Immature natural killer cell (primary cell): ENCODE measurements at regions not wholly inside any gene's neighbourhood (a gene's known extent, or its start where the extent isn't known, plus 50 kb on each side); places are given as distances from the start of the nearest gene placed in this dataset.

Experiments used
- DNase-seq, 3 donors: peaks; one replicate each; pipeline ENCODE4 v3.0.0; 2022; ENCODE audit warnings: mixed read lengths in 1 of 3
- H3K27ac Mint-ChIP-seq, 6 donors: one replicate each; pipeline ENCODE4 v1.8.0; 2020; ENCODE audit warnings: mixed read lengths in 6 of 6, mild to moderate bottlenecking in 5 of 6, inconsistent platforms in 4 of 6, moderate library complexity in 3 of 6
- H3K27me3 Mint-ChIP-seq, 3 donors: one replicate each; pipeline ENCODE4 v1.8.0; 2020 to 2021; ENCODE audit warnings: low read depth in 3 of 3, mild to moderate bottlenecking in 3 of 3, mixed read lengths in 3 of 3, moderate library complexity in 3 of 3, inconsistent platforms in 1 of 3
- H3K36me3 Mint-ChIP-seq, 3 donors: one replicate each; pipeline ENCODE4 v1.8.0; 2020; ENCODE audit warnings: mixed read lengths in 3 of 3, inconsistent platforms in 2 of 3, mild to moderate bottlenecking in 2 of 3
- H3K4me1 Mint-ChIP-seq, 2 donors: one replicate each; pipeline ENCODE4 v1.8.0; 2020; ENCODE audit warnings: inconsistent platforms in 2 of 2, mild to moderate bottlenecking in 2 of 2, mixed read lengths in 2 of 2, moderate library complexity in 1 of 2
- H3K4me3 Mint-ChIP-seq, 5 donors: one replicate each; pipeline ENCODE4 v1.8.0; 2020; ENCODE audit warnings: mild to moderate bottlenecking in 5 of 5, mixed read lengths in 5 of 5, inconsistent platforms in 3 of 5, moderate library complexity in 3 of 5
- H3K9me3 Mint-ChIP-seq, 6 donors: one replicate each; pipeline ENCODE4 v1.8.0; 2020; ENCODE audit warnings: mild to moderate bottlenecking in 6 of 6, mixed read lengths in 6 of 6, inconsistent platforms in 4 of 6, moderate library complexity in 3 of 6

DNA sequence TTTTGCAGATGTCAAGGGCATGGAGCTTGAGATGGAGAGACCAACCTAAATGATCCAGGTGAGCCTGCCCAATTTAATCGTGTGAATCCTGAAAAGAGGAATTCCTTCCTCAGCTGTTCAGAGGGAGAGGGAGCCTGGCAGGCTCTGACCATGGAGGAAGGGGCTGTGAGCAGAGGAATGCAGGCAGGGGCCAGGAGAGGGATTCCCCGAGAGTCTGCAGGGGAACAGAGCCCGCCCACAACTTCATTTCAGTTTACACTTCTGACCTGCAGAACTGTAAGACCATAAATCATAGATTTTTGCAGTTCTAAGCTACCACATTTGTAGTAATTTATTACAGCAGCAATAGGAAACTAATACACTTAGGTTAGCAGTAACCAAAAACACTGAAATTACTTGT, 164.1 kb downstream of the TBXT start:
- no peak for DNase-seq
- H3K9me3 Mint-ChIP-seq: peaks cover 0 to 6% (median 0%) of the 10 kb centered on the region in 6 donors
- H3K4me3 Mint-ChIP-seq: no peak overlapping the region
- no peak overlapping the region for H3K27ac Mint-ChIP-seq
- no peaks in the 10 kb centered on the region for H3K4me1 Mint-ChIP-seq
- no peaks in the 10 kb centered on the region for H3K36me3 Mint-ChIP-seq
- H3K27me3 Mint-ChIP-seq: peaks cover 10 to 24% (median 12%) of the 10 kb centered on the region in 3 donors

DNA sequence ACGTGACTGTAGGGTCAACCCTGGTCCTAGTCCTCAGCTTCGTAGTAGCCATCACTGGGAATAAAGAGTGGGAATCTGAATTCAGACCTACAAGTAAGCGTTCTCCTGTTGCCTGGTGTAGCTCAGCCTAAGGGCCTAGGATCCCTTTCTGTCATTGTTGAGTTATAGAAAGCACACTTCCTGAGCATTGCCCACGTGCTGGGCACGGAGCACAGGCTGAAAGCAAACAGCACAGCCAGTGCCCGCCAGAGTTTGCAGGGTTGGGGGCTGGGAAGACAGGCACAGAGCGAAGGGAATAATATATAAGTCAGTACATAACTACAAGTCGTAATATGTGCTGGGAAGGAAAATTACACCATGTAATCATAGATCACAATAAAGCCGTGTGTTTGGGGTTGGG, 166.3 kb downstream of the TBXT start:
- H3K27me3 Mint-ChIP-seq: peaks cover 3 to 19% (median 10%) of the 10 kb centered on the region in 3 donors
- H3K36me3 Mint-ChIP-seq: no peaks in the 10 kb centered on the region
- H3K4me3 Mint-ChIP-seq: no peak overlapping the region
- H3K9me3 Mint-ChIP-seq: peaks cover 0 to 6% (median 0%) of the 10 kb centered on the region in 6 donors
- no peak overlapping the region for H3K27ac Mint-ChIP-seq
- no peaks in the 10 kb centered on the region for H3K4me1 Mint-ChIP-seq
- DNase-seq: no peak

DNA sequence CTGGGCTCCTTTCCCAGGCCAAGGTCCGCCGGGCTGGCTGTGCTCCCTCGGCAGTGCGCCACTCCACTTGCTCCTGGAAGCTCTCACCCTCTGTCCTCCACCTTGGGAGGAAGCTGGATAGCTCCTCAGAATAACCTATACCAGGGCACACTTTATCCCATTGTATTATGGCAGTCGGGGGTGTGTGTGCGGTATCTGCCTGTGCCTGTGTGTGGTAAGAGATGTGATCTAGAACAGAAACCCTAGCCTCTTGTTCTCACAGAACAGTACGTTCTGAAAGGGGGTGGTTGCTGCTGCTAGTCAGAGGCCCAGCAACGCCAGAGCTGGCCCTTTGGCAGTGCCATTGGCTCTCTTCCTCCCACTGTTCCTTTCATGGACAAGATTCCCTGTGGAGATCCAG, 168.4 kb downstream of the TBXT start:
- Mint-ChIP-seq H3K4me3 (no peak overlapping the region), H3K36me3 (no peaks in the 10 kb centered on the region), H3K4me1 (no peaks in the 10 kb centered on the region), H3K27ac (no peak overlapping the region), H3K9me3 (peaks cover 0 to 3% (median 0%) of the 10 kb centered on the region in 6 donors), H3K27me3 (peaks cover 3 to 15% (median 7%) of the 10 kb centered on the region in 3 donors)
- no peak for DNase-seq

DNA sequence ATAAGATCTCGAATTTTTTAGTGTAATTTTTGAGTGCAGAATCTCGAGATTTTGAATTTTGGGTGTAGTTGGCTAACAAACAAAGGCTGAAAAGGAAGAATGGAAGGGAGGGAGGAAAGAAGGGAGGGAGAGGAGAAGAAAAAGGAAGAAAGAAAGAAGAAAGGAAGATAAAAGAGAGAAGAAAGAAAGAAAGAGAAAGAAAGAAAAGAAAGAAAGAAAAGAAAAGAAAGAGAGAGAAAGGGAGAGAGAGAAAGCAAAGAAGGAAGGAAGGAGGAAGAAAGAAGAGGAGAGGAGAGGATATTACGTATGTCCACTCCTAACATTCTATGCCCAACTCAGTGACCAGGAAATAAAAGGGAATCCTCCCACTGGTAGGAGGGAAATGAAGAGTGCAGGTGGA, 169.6 kb downstream of the TBXT start:
- Mint-ChIP-seq H3K27me3 (peaks cover 1 to 16% (median 6%) of the 10 kb centered on the region in 3 donors), H3K4me3 (no peak overlapping the region), H3K9me3 (peaks cover 0 to 3% (median 0%) of the 10 kb centered on the region in 6 donors), H3K36me3 (no peaks in the 10 kb centered on the region), H3K27ac (no peak overlapping the region), H3K4me1 (no peaks in the 10 kb centered on the region)
- DNase-seq: no peak

DNA sequence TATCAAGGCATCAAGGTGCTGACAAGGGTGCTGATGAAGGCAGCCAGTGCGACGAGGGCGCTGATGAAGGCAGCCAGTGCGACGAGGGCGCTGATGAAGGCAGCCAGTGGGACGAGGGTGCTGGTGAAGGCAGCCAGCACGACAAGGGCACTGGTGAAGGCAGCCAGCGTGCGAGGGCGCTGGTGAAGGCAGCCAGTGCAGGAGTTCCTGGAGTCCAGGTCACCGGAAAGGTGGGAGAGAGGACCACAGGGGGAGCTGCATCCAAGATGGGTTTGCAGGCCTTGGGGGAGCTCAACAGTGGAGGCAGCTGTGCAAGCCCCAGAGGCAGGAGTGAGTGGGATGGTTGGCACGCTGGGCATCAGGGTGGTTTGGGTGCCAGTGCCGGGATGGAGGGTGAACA, 176.3 kb downstream of the TBXT start:
- Mint-ChIP-seq H3K4me3 (no peak overlapping the region), H3K9me3 (peaks cover 0 to 1% (median 0%) of the 10 kb centered on the region in 6 donors), H3K4me1 (peaks cover 0 to 8% of the 10 kb centered on the region in 2 donors), H3K27ac (no peak overlapping the region), H3K36me3 (no peaks in the 10 kb centered on the region), H3K27me3 (peaks cover 8 to 11% (median 9%) of the 10 kb centered on the region in 3 donors)
- no peak for DNase-seq

DNA sequence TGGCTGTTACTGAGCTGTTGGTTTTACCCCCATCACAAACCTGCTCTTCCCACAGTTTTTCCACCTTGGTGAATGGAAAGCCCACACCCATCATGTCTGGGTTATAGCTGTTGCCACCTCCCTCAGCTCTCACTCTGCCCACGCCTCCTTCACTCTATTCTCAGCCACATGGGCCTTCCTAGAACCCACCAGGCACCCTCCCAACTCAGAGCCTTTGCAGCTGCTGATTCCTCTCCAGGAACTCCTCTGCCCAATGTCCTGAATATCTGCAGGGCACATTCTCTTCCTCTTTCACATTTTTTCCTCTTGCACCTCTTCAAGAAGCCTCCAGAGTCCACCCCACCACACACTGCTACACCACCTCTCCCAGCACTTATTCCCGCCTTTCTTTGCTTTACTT, 177.4 kb downstream of the TBXT start:
- DNase-seq: no peak

DNA sequence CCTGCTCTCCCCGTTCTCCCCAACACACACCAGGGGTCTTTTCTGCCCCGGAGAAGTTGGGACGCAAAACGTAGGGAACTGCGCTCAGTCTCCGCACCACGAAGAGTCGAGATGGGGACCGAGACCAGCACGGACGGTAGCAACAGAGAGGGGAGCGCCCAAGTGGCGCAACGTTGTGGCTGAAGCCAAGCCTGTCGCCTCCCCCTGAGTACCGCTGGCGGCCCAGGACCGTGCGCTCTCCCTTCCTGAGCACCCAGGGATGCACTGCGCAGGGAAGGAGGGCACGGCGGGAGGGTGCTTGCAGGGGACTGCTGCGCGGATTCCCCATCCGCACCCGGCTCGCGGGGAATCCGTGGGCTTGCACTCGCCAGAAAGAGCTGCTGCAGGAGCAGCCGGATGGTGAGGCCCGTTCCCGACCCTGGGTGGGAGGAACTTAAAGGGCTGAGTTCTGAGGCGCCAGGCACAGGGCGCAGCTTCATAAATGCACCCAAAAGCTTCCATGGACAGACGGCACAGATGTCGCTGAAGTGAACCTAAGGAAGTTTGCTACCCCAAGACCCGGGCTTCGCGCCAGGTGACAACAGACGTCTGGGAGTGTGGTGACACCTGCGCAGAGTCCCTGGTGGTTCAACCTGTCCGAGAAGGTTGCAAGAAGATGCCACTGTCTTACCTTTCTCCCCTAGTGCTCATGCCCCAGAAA, 178.7 kb downstream of the TBXT start:
- Mint-ChIP-seq H3K4me3 (no peak overlapping the region), H3K27ac (no peak overlapping the region), H3K36me3 (no peaks in the 10 kb centered on the region), H3K4me1 (peaks cover 0 to 8% of the 10 kb centered on the region in 2 donors), H3K27me3 (peaks cover 8 to 18% (median 16%) of the 10 kb centered on the region in 3 donors), H3K9me3 (peaks cover 0 to 1% (median 0%) of the 10 kb centered on the region in 6 donors)
- no peak for DNase-seq

More for the DNA sequence above, 177.4 kb downstream of the TBXT start:
- H3K27ac Mint-ChIP-seq: no peak overlapping the region
- H3K4me1 Mint-ChIP-seq: peaks cover 0 to 8% of the 10 kb centered on the region in 2 donors
- H3K4me3 Mint-ChIP-seq: no peak overlapping the region
- peaks cover 0 to 1% (median 0%) of the 10 kb centered on the region in 6 donors for H3K9me3 Mint-ChIP-seq
- H3K36me3 Mint-ChIP-seq: no peaks in the 10 kb centered on the region
- H3K27me3 Mint-ChIP-seq: peaks cover 8 to 13% (median 10%) of the 10 kb centered on the region in 3 donors

DNA sequence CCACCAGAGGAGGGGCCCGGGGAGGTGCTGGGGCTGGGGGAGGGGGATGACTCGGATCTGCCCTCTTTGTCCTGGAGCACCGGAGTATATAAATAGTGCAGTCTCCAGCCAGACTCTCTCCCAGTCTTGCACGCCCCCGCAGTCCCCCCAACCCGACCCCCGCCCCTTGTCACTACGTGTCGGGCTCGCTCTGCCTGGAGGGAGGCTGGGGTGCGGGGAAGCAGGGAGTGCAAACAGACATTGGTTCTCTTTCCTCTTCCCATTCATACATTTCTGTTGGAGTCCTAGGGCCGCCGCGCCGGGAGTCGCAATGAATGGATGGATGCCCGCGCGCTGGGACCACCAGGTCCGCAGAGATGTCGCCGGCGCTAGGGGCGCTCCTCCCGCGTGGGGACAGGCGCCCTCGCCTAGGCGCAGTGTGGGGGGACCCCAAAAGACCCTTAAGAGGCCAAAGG, 179.3 kb downstream of the TBXT start:
- Mint-ChIP-seq H3K27me3 (peaks cover 8 to 18% (median 16%) of the 10 kb centered on the region in 3 donors), H3K27ac (no peak overlapping the region), H3K4me3 (no peak overlapping the region)

GRCh38 chr6:165987483-165988301, 180.0 kb downstream of the TBXT start:
- Mint-ChIP-seq H3K36me3 (no peaks in the 10 kb centered on the region), H3K4me1 (peaks cover 0 to 8% of the 10 kb centered on the region in 2 donors), H3K9me3 (peaks cover 0 to 1% (median 0%) of the 10 kb centered on the region in 6 donors), H3K27me3 (peaks cover 8 to 18% (median 11%) of the 10 kb centered on the region in 3 donors), H3K27ac (no peak overlapping the region), H3K4me3 (no peak overlapping the region)
- DNase-seq: no peak

More for the DNA sequence above, 179.3 kb downstream of the TBXT start:
- DNase-seq: no peak
- Mint-ChIP-seq H3K4me1 (peaks cover 0 to 8% of the 10 kb centered on the region in 2 donors), H3K9me3 (peaks cover 0 to 1% (median 0%) of the 10 kb centered on the region in 6 donors), H3K36me3 (no peaks in the 10 kb centered on the region)

GRCh38 chr6:165986914-165987482, 180.7 kb downstream of the TBXT start:
- no peak for DNase-seq
- Mint-ChIP-seq H3K4me3 (no peak overlapping the region), H3K27me3 (peaks cover 8 to 18% (median 11%) of the 10 kb centered on the region in 3 donors), H3K36me3 (no peaks in the 10 kb centered on the region), H3K9me3 (peaks cover 0 to 1% (median 0%) of the 10 kb centered on the region in 6 donors), H3K4me1 (peaks cover 0 to 8% of the 10 kb centered on the region in 2 donors), H3K27ac (no peak overlapping the region)

DNA sequence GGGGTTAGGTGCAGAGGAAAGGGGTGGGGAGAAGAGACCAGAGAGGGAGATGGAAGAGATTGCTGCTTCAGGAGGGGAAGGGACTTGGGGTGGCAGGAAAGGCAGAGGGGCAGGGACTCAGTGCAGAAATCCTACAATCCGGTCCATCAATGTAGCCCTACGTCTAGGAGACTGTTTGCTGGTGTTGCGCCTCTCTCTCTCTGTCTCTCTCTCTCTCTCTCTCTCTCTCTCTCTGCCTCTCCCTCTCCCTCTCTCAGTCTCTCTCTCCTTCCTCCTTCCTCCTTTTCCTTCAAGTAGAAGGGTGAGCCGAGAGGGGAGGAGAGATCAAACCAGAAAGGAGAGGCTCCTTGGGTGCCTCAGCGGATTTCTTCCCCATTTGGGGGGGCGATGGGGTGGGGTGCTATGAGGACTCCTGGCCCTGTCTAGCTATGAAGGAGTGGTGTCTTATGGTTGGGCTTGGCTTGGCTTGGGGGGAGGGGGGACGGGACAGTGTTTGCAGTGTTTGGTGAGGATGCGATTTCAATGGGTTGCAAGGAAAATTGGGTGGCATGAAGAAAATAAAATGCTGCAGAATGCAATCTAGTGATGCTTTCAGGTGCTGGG, 181.2 kb downstream of the TBXT start:
- H3K9me3 Mint-ChIP-seq: peaks cover 0 to 1% (median 0%) of the 10 kb centered on the region in 6 donors

DNA sequence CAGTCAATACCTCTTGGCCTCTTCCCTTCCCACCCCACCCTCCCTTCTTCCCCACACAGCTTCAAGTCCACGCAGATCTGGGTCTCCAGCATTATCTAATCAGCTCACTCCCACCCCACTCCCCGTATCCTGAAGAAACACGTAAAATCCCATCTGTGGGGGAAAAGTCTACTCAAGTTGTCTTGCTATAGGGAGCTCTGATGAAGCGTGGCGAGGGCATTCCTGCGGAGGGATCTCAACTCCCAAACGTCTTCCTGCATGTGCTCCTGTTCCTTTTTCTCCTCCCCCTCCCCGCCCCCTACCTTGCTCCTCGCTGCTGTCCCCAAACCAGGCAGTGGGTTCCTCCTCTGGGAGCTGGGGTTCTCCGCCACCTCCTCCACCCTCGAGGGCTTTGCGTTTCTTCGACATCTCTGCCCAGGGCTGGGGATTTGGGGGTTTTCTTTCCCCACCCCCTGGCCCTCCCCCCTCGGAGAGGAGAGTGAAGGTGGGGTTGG, 181.8 kb downstream of the TBXT start:
- Mint-ChIP-seq H3K4me1 (peaks cover 0 to 8% of the 10 kb centered on the region in 2 donors), H3K36me3 (no peaks in the 10 kb centered on the region), H3K27me3 (peaks cover 8 to 18% (median 11%) of the 10 kb centered on the region in 3 donors), H3K4me3 (no peak overlapping the region), H3K27ac (no peak overlapping the region), H3K9me3 (peaks cover 0 to 1% (median 0%) of the 10 kb centered on the region in 6 donors)
- DNase-seq: no peak

More for the DNA sequence above, 181.2 kb downstream of the TBXT start:
- Mint-ChIP-seq H3K27me3 (peaks cover 8 to 18% (median 11%) of the 10 kb centered on the region in 3 donors), H3K27ac (no peak overlapping the region), H3K36me3 (no peaks in the 10 kb centered on the region), H3K4me3 (no peak overlapping the region), H3K4me1 (peaks cover 0 to 8% of the 10 kb centered on the region in 2 donors)
- DNase-seq: no peak

DNA sequence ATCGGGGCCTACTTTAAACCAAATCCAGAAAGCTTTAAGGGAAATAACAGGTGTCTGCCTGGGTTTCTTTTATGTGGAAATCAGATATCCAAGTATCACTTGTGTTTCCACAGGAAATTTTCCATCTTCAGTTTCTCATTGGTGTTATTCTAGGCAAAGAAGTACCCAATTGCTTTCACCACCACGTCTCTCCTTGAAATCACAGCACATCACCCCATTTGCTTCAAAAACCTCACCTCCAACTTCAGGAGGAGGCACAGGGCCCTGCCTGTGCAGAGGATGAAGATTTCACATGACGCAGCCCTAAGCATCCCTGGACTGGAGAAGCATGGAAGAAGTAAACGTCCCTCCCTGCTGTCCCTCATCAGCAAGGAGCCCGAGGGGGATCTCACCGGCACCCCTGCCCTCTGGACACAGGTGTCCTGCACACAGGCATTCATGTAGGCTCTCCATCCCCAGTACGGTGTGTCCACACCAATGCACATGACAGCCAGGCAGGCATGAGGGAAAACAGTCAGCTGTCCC, 182.3 kb downstream of the TBXT start:
- Mint-ChIP-seq H3K27me3 (peaks cover 8 to 16% (median 11%) of the 10 kb centered on the region in 3 donors), H3K9me3 (peaks cover 0 to 1% (median 0%) of the 10 kb centered on the region in 6 donors), H3K4me1 (peaks cover 0 to 8% of the 10 kb centered on the region in 2 donors), H3K36me3 (no peaks in the 10 kb centered on the region), H3K27ac (no peak overlapping the region), H3K4me3 (no peak overlapping the region)
- no peak for DNase-seq
